HG03439 (cell line): ENCODE measurements at regions not wholly inside any gene's neighbourhood (a gene's known extent, or its start where the extent isn't known, plus 50 kb on each side); places are given as distances from the start of the nearest gene placed in this dataset.

Source experiments
- ATAC-seq: cut with Tn5 transposase; IDR thresholded peaks from one replicate; pipeline ENCODE4 v1.9.1; 2021; ENCODE audit warnings: mild to moderate bottlenecking, moderate library complexity; ENCODE audit not compliant: unreplicated experiment

- no peak for ATAC-seq
Measured at GRCh38 chr2:62447411-62447810, 58.6 kb downstream of the TMEM17 start.

- no peak for ATAC-seq
Measured at GRCh38 chr2:62446491-62446890, 59.5 kb downstream of the TMEM17 start.

GRCh38 chr2:62443886-62444285, 62.1 kb downstream of the TMEM17 start:
- ATAC-seq: no peak

GRCh38 chr2:62443471-62443870, 62.5 kb downstream of the TMEM17 start:
- no peak for ATAC-seq

GRCh38 chr2:62441824-62442223, 64.2 kb downstream of the TMEM17 start:
- no peak for ATAC-seq

GRCh38 chr2:62441421-62441820, 64.6 kb downstream of the TMEM17 start:
- ATAC-seq: no peak

GRCh38 chr2:62440281-62440946, 65.6 kb downstream of the TMEM17 start:
- no peak for ATAC-seq

GRCh38 chr2:62439425-62439824, 66.6 kb downstream of the TMEM17 start:
- ATAC-seq: no peak

GRCh38 chr2:62437785-62438184, 68.2 kb downstream of the TMEM17 start:
- no peak for ATAC-seq

- peak; percentile 74 for ATAC-seq
Measured at GRCh38 chr2:62435720-62436119, 70.3 kb downstream of the TMEM17 start.

GRCh38 chr2:62432407-62432806, 73.6 kb downstream of the TMEM17 start:
- ATAC-seq: no peak

- ATAC-seq: no peak
Measured at GRCh38 chr2:62431512-62431911, 74.5 kb downstream of the TMEM17 start.

- ATAC-seq: no peak
Measured at GRCh38 chr2:62430146-62430545, 75.8 kb downstream of the TMEM17 start.

GRCh38 chr2:62427146-62427545, 78.8 kb downstream of the TMEM17 start:
- no peak for ATAC-seq

GRCh38 chr2:62426154-62426912, 79.7 kb downstream of the TMEM17 start:
- ATAC-seq: no peak

- no peak for ATAC-seq
Measured at GRCh38 chr2:62425684-62426083, 80.3 kb downstream of the TMEM17 start.

GRCh38 chr2:62424899-62425298, 81.1 kb downstream of the TMEM17 start:
- ATAC-seq: no peak

- ATAC-seq: no peak
Measured at GRCh38 chr2:62423883-62424458, 82.0 kb downstream of the TMEM17 start.

GRCh38 chr2:62423235-62423634, 82.8 kb downstream of the TMEM17 start:
- ATAC-seq: no peak

- no peak for ATAC-seq
Measured at GRCh38 chr2:62415518-62415917, 90.5 kb downstream of the TMEM17 start.

- ATAC-seq: peak; percentile 72
Measured at GRCh38 chr2:62415019-62415431, 91.0 kb downstream of the TMEM17 start.

- ATAC-seq: no peak
Measured at GRCh38 chr2:62413116-62413663, 92.8 kb downstream of the TMEM17 start.
